T-cell (primary cell): ENCODE measurements at regions not wholly inside any gene's neighbourhood (a gene's known extent, or its start where the extent isn't known, plus 50 kb on each side); places are given as distances from the start of the nearest gene placed in this dataset.
"Not testable (repeated sequence)": the region's sequence is repeated elsewhere in the genome, so short reads cannot be mapped to it uniquely, and the experiment has no call there.

ENCODE experiments used
- ATAC-seq, 4 experiments: fragments of 200-7000 bp in 3 of 4; fragments of 150-1000 bp in 1 of 4; cut with Tn5 transposase; replicated peaks in 1 of 4; 1 replicate in 3 of 4; 2 replicates in 1 of 4; pipeline ENCODE4 v1.10.0; 2021; ENCODE audit warnings: moderate library complexity in 3 of 4, mild to moderate bottlenecking in 2 of 4, moderate number of reproducible peaks in 1 of 4
- CTCF ChIA-PET, 2 donors: fragments of 300-600 bp; sonication (Branson Sonifier 250); formaldehyde crosslinking; loops; one replicate each; lab custom pipeline; 2022; ENCODE audit warnings: antibody characterized with exemption in 2 of 2; lab: Charles Lee
- POLR2A ChIA-PET, 2 donors: fragments of 300-600 bp; sonication (Branson Sonifier 250); formaldehyde crosslinking; loops; one replicate each; lab custom pipeline; 2022; ENCODE audit warnings: antibody characterized with exemption in 2 of 2; lab: Charles Lee
- DNase-seq, 35 experiments: peaks; one replicate each; pipeline versions ENCODE4 v3.0.0 to v3.0.0-alpha.2; 2013 to 2023
- H3K27ac ChIP-seq: one replicate; pipeline ENCODE4 v1.5.1; 2013; ENCODE audit warnings: low read length
- H3K27me3 ChIP-seq, 2 experiments: replicated peaks in 1 of 2; 1 replicate in 1 of 2; 2 replicates in 1 of 2; pipeline versions ENCODE4 v1.6.1 to v1.7.0; 2013; ENCODE audit warnings: low read length in 1 of 2, mixed read lengths in 1 of 2; ENCODE audit not compliant: control insufficient read depth in 2 of 2, insufficient read depth in 2 of 2; ENCODE audit errors: extremely low read depth in 1 of 2
- H3K36me3 ChIP-seq, 2 donors: 1 replicate in 1 of 2; 2 replicates in 1 of 2; pipeline versions ENCODE4 v1.6.1 to v1.7.0; 2013; ENCODE audit warnings: low read length in 1 of 2; ENCODE audit not compliant: control insufficient read depth in 2 of 2, insufficient read depth in 1 of 2; ENCODE audit errors: extremely low read depth in 1 of 2
- H3K4me1 ChIP-seq, 2 experiments: 1 replicate in 1 of 2; 2 replicates in 1 of 2; pipeline versions ENCODE4 v1.6.1 to v1.7.0; 2013; ENCODE audit warnings: low read length in 2 of 2, mixed read lengths in 1 of 2; ENCODE audit not compliant: insufficient read depth in 2 of 2, control insufficient read depth in 1 of 2; ENCODE audit errors: extremely low read depth in 1 of 2
- H3K4me3 ChIP-seq, 2 donors: 1 replicate in 1 of 2; 2 replicates in 1 of 2; pipeline versions ENCODE4 v1.5.1 to v1.7.0; 2013; ENCODE audit warnings: mild to moderate bottlenecking in 2 of 2, low read length in 1 of 2, moderate library complexity in 1 of 2; ENCODE audit not compliant: control insufficient read depth in 1 of 2; ENCODE audit errors: extremely low read depth in 1 of 2
- H3K9me3 ChIP-seq: 2 replicates; pipeline ENCODE4 v1.7.0; 2013
- H3K27ac Mint-ChIP-seq, 2 donors: one replicate each; pipeline ENCODE4 v1.8.0; 2020 to 2021; ENCODE audit warnings: mild to moderate bottlenecking in 2 of 2, mixed read lengths in 2 of 2
- H3K27me3 Mint-ChIP-seq, 2 donors: one replicate each; pipeline ENCODE4 v1.8.0; 2021 to 2022; ENCODE audit warnings: mixed read lengths in 2 of 2
- H3K36me3 Mint-ChIP-seq: one replicate; pipeline ENCODE4 v1.8.0; 2021; ENCODE audit warnings: mixed read lengths
- H3K4me1 Mint-ChIP-seq, 3 donors: one replicate each; pipeline ENCODE4 v1.8.0; 2020 to 2022; ENCODE audit warnings: mixed read lengths in 3 of 3, mild to moderate bottlenecking in 1 of 3
- H3K4me3 Mint-ChIP-seq, 3 donors: one replicate each; pipeline ENCODE4 v1.8.0; 2020 to 2022; ENCODE audit warnings: mild to moderate bottlenecking in 3 of 3, mixed read lengths in 3 of 3, moderate library complexity in 3 of 3
- H3K9me3 Mint-ChIP-seq, 3 donors: one replicate each; pipeline ENCODE4 v1.8.0; 2020 to 2022; ENCODE audit warnings: mixed read lengths in 3 of 3
- WGBS: methylation state at CpG from one replicate; pipeline ENCODE4 v1.1.5; 2013; ENCODE audit warnings: missing lambda C conversion rate; ENCODE audit not compliant: insufficient coverage; 5-methylcytosine and 5-hydroxymethylcytosine counted together

- DNase-seq (no peak), ATAC-seq (no peak)
- Histone ChIP-seq H3K27ac (no peak overlapping the region), H3K4me3 (no peak overlapping the region), H3K36me3 (no peaks in the 10 kb centered on the region), H3K4me1 (no peaks in the 10 kb centered on the region), H3K27me3 (no peaks in the 10 kb centered on the region), H3K9me3 (no peaks in the 10 kb centered on the region)
- ChIA-PET POLR2A (no interaction called here), CTCF (no interaction called here)
- Mint-ChIP-seq H3K9me3 (peaks cover 0 to 7% (median 6%) of the 10 kb centered on the region in 3 donors), H3K36me3 (no peaks in the 10 kb centered on the region), H3K27ac (no peak overlapping the region), H3K4me1 (no peaks in the 10 kb centered on the region), H3K27me3 (peaks cover 0 to 13% of the 10 kb centered on the region in 2 donors), H3K4me3 (no peak overlapping the region)
- 0% methylated on average over 1 of the region's 5 CpGs for WGBS
Observed at GRCh38 chr16:58882292-58882691, 148.2 kb upstream of the GOT2 start.

- H3K4me1 ChIP-seq, CTCF ChIA-PET, H3K9me3 ChIP-seq, H3K27me3 ChIP-seq, POLR2A ChIA-PET, DNase-seq, ATAC-seq, H3K27ac Mint-ChIP-seq, H3K36me3 ChIP-seq, H3K4me3 ChIP-seq, H3K4me1 Mint-ChIP-seq, H3K36me3 Mint-ChIP-seq, H3K27ac ChIP-seq, H3K4me3 Mint-ChIP-seq: not testable (repeated sequence)
- Mint-ChIP-seq H3K9me3 (peaks cover 6 to 18% (median 7%) of the 10 kb centered on the region in 3 donors), H3K27me3 (peaks cover 4 to 12% of the 10 kb centered on the region in 2 donors)
- 83% methylated on average over 8 of the region's 11 CpGs for WGBS
Observed at GRCh38 chr16:58878641-58879040, 144.5 kb upstream of the GOT2 start.

- ChIA-PET CTCF (no interaction called here), POLR2A (no interaction called here)
- H3K27ac ChIP-seq, result no peak overlapping the region
- ATAC-seq (no peak), DNase-seq (no peak)
- H3K4me3 Mint-ChIP-seq, result no peak overlapping the region
- no peak overlapping the region for H3K4me3 ChIP-seq
- H3K27me3 Mint-ChIP-seq, result peaks cover 1 to 4% of the 10 kb centered on the region in 2 donors
- H3K27me3 ChIP-seq, result no peaks in the 10 kb centered on the region
- WGBS, result 87% methylated on average over 3 of the region's 3 CpGs
- H3K9me3 Mint-ChIP-seq, result peaks cover 0 to 9% (median 0%) of the 10 kb centered on the region in 3 donors
- no peak overlapping the region for H3K27ac Mint-ChIP-seq
- H3K36me3 ChIP-seq, result no peaks in the 10 kb centered on the region
- H3K4me1 Mint-ChIP-seq, result no peaks in the 10 kb centered on the region
- H3K9me3 ChIP-seq, result no peaks in the 10 kb centered on the region
- H3K36me3 Mint-ChIP-seq, result no peaks in the 10 kb centered on the region
- no peaks in the 10 kb centered on the region for H3K4me1 ChIP-seq
Observed at GRCh38 chr16:58866935-58867334, 132.8 kb upstream of the GOT2 start.

- Histone ChIP-seq H3K4me1 (no peaks in the 10 kb centered on the region), H3K9me3 (no peaks in the 10 kb centered on the region), H3K27me3 (no peaks in the 10 kb centered on the region), H3K36me3 (no peaks in the 10 kb centered on the region), H3K27ac (no peak overlapping the region), H3K4me3 (no peak overlapping the region)
- no peak for ATAC-seq
- ChIA-PET POLR2A (no interaction called here), CTCF (no interaction called here)
- no peak overlapping the region for H3K4me3 Mint-ChIP-seq
- peaks cover 0 to 13% (median 0%) of the 10 kb centered on the region in 3 donors for H3K9me3 Mint-ChIP-seq
- H3K36me3 Mint-ChIP-seq, result no peaks in the 10 kb centered on the region
- no CpG with 5 or more reads among the region's 1 CpG for WGBS
- no peak overlapping the region for H3K27ac Mint-ChIP-seq
- H3K4me1 Mint-ChIP-seq, result no peaks in the 10 kb centered on the region
- H3K27me3 Mint-ChIP-seq, result peaks cover 2 to 4% of the 10 kb centered on the region in 2 donors
- DNase-seq, result no peak
Observed at GRCh38 chr16:58863761-58864160, 129.6 kb upstream of the GOT2 start.

GRCh38 chr16:58863042-58863441 lies 128.9 kb upstream of the GOT2 start:
- no peaks in the 10 kb centered on the region for H3K4me1 ChIP-seq
- ChIA-PET CTCF (no interaction called here), POLR2A (no interaction called here)
- ATAC-seq (no peak), DNase-seq (no peak)
- no peaks in the 10 kb centered on the region for H3K27me3 ChIP-seq
- Mint-ChIP-seq H3K4me1 (no peaks in the 10 kb centered on the region), H3K27me3 (peaks cover 2 to 4% of the 10 kb centered on the region in 2 donors), H3K27ac (no peak overlapping the region), H3K36me3 (no peaks in the 10 kb centered on the region), H3K4me3 (no peak overlapping the region), H3K9me3 (peaks cover 0 to 16% (median 2%) of the 10 kb centered on the region in 3 donors)
- H3K36me3 ChIP-seq, result no peaks in the 10 kb centered on the region
- WGBS, result no CpG with 5 or more reads among the region's 2 CpGs
- H3K4me3 ChIP-seq, result no peak overlapping the region
- no peak overlapping the region for H3K27ac ChIP-seq
- H3K9me3 ChIP-seq, result no peaks in the 10 kb centered on the region

GRCh38 chr16:58862334-58863021 lies 128.4 kb upstream of the GOT2 start:
- no peak overlapping the region for H3K4me3 ChIP-seq
- Mint-ChIP-seq H3K4me3 (no peak overlapping the region), H3K27me3 (peaks cover 2 to 4% of the 10 kb centered on the region in 2 donors), H3K9me3 (peaks cover 0 to 16% (median 2%) of the 10 kb centered on the region in 3 donors), H3K27ac (no peak overlapping the region), H3K4me1 (no peaks in the 10 kb centered on the region), H3K36me3 (no peaks in the 10 kb centered on the region)
- no peaks in the 10 kb centered on the region for H3K4me1 ChIP-seq
- H3K9me3 ChIP-seq, result no peaks in the 10 kb centered on the region
- 80% methylated on average over 6 of the region's 9 CpGs for WGBS
- ChIA-PET POLR2A (no interaction called here), CTCF (no interaction called here)
- H3K27me3 ChIP-seq, result no peaks in the 10 kb centered on the region
- H3K36me3 ChIP-seq, result no peaks in the 10 kb centered on the region
- DNase-seq, result no peak
- no peak for ATAC-seq
- H3K27ac ChIP-seq, result no peak overlapping the region
